HG03571 (cell line): ENCODE measurements at regions not wholly inside any gene's neighbourhood (a gene's known extent, or its start where the extent isn't known, plus 50 kb on each side); places are given as distances from the start of the nearest gene placed in this dataset.
"Not testable (repeated sequence)": the region's sequence is repeated elsewhere in the genome, so short reads cannot be mapped to it uniquely, and the experiment has no call there.

ENCODE experiments used
- ATAC-seq: cut with Tn5 transposase; IDR thresholded peaks from one replicate; pipeline ENCODE4 v1.9.1; 2021; ENCODE audit not compliant: unreplicated experiment

GRCh38 chr2:15681089-15681885 is 89.6 kb downstream of the DDX1 start:
- ATAC-seq = no peak

GRCh38 chr2:15682354-15682753 is 90.7 kb downstream of the DDX1 start:
- ATAC-seq = no peak

DNA sequence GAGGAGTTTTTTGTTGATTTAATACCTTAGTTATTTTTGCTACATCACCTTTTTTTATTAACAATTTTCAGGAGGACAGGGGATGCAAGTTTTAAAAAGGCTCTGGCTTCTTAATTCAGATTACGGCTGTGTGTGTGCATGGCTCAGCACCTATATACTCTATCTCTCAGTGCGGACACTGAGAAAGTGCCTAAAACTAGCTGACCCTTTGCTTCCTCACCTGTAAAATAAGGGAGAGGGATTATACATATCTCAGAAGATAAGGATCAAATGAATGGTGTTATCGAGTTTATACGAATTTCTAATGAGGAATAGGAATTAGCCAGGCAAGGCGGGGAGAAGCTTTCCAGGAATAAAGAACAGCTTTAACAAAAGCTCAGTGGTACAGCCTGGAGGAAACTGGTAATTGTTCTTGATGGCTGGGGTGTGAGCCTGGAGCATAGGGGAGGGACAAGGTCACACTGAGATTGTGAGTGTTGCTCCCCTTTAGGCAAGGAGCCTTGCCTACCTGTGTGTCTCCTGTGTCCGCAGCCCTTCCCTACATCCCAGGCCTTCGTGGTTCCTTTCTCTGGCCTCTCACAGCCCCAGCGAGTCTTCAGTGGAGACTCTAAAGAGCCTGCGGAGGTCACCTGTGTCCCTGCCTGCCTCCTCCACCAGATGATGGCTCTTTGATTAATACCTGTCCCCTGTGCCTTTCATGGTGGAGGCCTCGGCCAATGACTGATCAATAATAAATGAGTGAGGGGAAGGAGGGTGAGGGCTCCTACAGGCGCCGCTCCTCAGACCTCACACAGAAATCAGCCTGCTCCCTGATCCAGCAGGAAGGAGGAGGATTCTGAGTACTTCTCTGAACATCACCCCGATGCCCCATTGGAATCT is 92.7 kb downstream of the DDX1 start:
- ATAC-seq = no peak

DNA sequence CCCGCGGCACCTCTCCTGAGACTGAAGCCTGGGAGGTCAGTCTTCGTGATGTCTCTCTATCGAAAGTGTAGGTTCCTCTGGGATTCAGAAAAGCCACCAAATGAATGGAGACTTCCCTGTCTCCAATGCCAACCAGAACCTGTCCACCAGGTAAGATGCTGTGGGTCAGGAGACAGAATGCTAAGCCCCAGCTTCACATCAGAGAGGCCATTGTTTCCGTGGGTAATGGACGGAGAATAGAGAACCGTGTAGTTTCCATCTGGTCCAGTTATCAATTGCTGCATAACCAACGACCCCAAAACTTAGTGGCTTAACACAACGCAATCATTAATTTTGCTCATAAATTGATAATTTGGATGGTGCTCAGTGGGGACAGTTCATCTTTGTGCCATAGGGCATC is 93.5 kb downstream of the DDX1 start:
- ATAC-seq = no peak

- no peak for ATAC-seq
Observed at GRCh38 chr2:15686643-15687042, 95.0 kb downstream of the DDX1 start.

DNA sequence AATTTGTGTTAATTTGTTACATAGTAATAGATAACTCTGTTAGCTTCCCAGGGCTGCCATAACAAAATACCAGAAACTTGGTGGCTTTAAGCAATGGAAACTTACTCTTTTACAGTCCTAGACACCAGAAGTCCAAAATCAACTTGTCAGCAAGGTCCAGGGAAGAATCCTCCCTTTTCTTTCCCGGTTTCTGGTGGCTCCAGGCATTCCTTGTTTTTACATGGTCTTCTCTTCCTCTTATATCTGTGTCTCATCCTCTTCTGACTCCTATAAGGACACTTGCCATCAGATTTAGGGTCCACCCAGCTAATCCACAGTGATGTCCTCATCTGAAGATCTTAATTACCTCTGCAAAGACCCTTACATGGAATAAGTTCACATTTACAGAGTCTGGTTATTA is 95.6 kb downstream of the DDX1 start:
- ATAC-seq = no peak

DNA sequence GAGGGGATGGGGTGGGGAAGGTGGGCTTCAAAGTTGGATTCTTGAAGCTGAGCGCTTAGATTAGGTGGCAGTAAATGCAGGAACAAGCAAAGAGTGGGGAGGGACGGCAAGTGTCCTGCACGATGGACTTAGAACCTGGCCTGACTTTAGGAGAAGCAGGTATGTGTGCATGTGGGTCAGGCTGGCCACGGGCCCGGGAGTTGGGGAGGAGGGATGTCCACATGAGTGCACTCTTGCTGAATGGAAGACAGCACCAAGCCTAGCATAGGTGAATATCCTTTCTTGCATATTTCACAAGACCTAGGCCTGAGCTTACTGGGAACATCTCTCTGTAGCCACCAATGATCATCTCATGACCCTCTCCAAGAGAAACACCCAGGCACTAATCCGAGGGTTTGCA is 96.1 kb downstream of the DDX1 start:
- ATAC-seq = no peak

DNA sequence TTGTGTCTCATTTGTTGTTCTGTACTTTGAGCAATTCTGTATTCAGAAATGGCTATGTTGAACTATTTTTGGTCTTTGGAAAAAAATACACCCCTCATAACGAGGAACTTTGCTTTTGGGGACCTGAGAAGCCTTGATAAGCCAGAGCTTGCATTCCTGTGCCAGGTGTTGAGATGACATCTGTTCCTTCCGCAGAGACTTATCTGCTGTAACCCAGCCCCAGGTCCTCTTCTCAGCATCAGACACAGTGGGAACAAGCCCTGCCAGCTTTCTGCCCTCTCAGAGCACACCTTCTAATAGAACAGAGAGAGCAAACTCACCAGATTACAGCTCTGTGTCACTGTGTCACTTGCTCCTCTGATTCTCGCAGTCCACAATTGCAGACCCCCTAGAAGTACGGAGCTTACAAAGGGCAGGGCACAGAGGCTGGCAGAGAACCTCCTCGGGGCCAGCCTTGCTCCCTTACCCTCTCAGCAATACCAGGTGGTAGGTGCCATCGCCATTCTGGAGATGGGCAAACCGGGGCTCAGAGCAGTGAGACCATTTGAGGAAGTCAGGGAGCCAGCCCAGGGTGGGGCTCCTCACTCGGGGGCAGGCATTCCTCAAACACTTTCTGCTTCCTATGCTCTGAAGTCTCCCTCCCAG is 97.4 kb downstream of the DDX1 start:
- no peak for ATAC-seq

- ATAC-seq = no peak
Observed at GRCh38 chr2:15689654-15690053, 98.0 kb downstream of the DDX1 start.

DNA sequence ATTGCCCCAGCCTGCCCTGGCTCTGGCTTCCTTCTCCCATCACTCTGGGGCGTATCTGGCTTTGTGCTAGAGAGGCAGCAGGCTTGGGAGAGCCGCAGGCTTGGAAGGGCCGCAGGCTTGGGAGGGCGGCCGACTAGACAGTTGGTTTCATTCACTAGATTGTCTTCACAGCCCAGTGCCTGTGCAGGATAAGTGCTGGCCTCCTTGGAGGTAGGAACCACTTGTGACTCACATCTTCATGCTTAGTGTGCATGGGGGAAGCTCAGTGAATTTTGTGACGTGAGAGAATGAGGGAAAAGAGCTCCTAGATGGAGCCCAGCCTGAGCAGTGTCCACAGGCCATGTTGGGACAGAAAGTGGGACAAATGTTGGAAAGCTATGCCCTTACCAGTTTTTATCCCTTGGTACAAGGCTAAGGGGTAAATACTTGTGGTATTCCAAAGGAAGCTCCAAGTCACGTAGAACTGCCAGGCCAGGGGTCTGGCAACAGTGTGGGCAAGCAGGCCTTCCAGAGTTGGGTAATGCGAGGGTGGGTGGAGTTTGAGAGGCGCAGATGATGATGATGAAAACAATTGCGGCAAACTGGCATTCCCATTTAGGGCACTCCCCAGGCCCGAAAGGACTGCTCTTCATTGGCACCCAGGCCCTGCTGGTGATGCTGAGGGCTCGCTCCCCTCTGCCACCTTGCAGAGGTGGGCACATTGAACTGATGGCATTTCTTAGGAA is 100.1 kb downstream of the DDX1 start:
- ATAC-seq = no peak

DNA sequence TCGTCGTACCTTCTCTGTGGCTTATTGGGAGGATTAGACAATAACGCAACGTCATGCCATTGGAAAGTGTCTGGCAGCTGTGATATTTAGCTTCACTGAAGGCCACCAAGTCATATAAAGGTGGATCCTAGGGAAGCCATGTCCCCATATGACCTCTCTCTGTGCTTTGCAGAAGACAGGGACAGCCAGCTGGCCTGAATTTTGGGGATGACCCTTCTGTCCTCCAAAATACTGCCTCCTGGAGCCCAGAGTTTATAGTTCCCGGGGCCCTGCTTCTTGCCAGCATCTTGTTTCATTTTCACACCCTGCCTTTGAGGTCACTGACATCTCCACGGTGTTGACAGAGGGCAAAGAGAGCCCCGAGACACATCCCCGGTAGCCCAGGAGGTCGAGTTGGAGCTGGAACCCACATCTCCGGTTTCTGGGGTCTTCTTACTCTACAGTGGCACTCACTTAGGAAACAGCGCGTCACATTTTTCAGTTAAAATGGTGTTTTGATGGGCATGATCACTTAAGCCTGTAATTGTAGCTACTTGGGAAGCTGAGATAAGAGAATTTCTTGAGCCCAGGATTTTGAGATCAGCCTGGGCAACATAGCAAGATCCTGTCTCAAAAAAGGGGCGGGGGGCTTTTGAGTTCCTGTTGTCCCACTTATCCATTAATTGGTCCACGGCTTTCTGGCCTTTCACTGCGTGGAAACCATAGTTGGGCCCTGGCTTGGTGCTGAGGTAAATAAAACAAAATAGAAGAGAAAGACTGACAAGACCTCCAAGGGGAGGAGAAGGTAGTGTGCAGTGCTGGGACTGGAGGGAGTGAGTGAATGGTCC is 101.1 kb downstream of the DDX1 start:
- no peak for ATAC-seq

DNA sequence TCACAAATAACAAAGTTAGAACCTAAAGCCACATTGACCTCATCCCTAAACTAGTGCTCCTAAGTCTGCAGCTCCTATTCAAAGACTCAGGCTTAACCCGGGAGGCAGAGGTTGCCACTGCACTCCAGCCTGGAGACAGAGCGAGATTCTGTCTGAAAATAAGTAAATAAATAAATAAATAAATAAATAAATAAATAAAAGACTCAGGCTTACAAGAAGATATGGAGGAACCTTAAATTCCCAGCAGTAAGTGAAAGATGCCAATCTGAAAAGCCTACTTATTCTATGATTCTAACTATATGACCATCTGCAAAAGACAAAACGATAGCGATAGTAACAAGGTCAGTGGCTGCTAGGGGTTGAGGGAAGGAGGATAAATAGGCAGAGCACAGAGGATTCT is 101.7 kb downstream of the DDX1 start:
- no peak for ATAC-seq

DNA sequence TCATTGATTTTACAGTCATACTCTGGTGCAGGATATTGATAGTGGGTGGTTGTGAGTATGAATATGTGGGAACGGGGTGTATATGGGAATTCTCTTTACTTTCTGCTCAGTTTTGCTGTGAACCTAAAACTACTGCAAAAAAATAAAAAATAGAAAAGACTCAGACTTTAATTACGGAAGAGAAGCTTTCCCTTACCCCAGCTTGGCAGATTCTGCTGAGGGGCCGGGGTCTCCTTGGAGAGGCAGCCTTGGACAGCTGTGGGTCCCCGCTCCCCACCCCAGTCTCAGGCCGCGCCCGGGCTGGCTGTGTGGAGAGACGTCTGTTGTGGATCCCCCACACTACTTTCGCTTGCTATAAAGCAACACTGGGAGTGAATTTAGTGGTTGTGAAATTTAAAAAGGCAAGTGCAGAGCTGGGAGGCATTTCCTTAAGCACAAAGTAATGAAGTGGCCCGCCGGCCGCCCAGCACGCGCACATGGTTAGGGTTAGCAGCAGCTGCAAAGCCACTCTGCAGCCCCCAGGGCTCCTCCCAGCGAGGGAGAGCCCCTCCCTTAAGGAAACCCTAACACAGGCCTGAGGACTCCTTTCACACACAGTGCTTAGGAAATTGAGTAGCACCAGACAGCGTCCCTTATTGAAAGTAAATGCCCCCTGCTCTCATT is 102.4 kb downstream of the DDX1 start:
- ATAC-seq = no peak

DNA sequence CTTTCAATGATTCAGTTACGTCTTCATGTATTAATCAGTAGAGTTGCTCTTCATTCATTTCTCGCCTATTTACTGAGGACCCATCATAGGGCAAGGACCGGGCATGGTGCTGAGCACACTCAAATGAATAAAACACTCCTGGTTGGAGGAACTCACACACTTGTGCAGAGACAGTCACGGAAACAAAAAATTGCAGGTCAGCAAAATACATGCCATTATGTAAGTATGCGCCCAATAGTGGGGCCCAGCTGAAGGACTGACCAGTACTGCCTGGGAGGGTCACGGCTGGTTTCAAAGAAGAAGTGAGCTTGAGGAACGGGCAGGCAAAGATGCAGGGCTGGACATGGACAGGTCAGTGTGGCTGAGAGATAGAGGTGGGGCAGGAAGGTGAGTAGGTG is 102.9 kb downstream of the DDX1 start:
- ATAC-seq = no peak

DNA sequence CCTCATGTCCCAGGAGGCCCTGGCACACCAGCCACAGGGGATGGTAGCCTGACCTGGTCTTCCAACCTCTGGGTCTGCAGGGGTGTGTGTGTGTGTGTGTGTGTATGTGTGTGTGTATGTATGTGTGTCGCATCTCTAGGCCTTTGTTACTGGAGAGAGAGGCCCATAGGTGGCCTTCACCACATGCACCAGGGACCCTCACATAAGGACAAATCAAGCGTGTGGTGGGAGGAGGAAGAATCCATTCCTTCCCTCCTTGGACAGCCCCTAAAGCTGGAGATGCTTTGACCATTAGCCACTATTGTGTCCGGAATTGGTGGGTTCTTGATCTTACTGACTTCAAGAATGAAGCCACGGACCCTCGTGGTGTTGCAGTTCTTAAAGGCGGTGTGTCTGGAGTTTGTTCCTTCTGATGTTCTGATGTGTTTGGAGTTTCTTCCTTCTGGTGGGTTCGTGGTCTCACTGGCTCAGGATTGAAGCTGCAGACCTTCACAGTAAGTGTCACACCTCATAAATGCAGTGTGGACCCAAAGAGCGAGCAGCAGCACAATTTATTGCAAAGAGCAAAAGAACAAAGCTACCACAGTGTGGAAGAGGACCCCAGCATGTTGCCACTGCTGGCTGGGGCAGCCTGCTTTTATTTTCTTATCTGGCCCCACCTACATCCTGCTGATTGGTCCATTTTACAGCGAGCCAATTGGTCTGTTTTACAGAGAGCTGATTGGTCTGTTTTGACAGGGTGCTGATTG is 104.1 kb downstream of the DDX1 start:
- ATAC-seq = no peak

- ATAC-seq = not testable (repeated sequence)
Observed at GRCh38 chr2:15696606-15697170, 105.0 kb downstream of the DDX1 start.

GRCh38 chr2:15700131-15700530 is 108.5 kb downstream of the DDX1 start:
- no peak for ATAC-seq

- no peak for ATAC-seq
Observed at GRCh38 chr2:15700599-15701340, 109.1 kb downstream of the DDX1 start.
